SJSA1 (cell line): ENCODE measurements at regions not wholly inside any gene's neighbourhood (a gene's known extent, or its start where the extent isn't known, plus 50 kb on each side); places are given as distances from the start of the nearest gene placed in this dataset.
"Not testable (repeated sequence)": the region's sequence is repeated elsewhere in the genome, so short reads cannot be mapped to it uniquely, and the experiment has no call there.

ENCODE experiments used
- DNase-seq, 2 experiments: peaks; one replicate each; pipeline ENCODE4 v3.0.0-alpha.2; 2015 to 2020; ENCODE audit warnings: low spot score in 2 of 2, low read depth in 1 of 2
- H3K27ac ChIP-seq: fragments of 250-450 bp; sonication (Bioruptor Pico); 2 replicates; pipeline ENCODE4 v1.5.1; 2020; ENCODE audit warnings: mild to moderate bottlenecking, moderate library complexity
- H3K27me3 ChIP-seq: fragments of 250-450 bp; sonication (Bioruptor Pico); replicated peaks from 2 replicates; pipeline ENCODE4 v1.5.1; 2020; ENCODE audit warnings: mild to moderate bottlenecking, moderate library complexity
- H3K36me3 ChIP-seq: fragments of 250-450 bp; sonication (Bioruptor Pico); 2 replicates; pipeline ENCODE4 v1.5.1; 2020; ENCODE audit warnings: mild to moderate bottlenecking
- H3K4me1 ChIP-seq: fragments of 250-450 bp; sonication (Bioruptor Pico); replicated peaks from 2 replicates; pipeline ENCODE4 v1.6.1; 2021; ENCODE audit warnings: mild to moderate bottlenecking
- H3K4me3 ChIP-seq: fragments of 250-450 bp; sonication (Bioruptor Pico); 2 replicates; pipeline ENCODE4 v1.5.1; 2020; ENCODE audit warnings: mild to moderate bottlenecking
- H3K9me3 ChIP-seq: fragments of 250-450 bp; sonication (Bioruptor Pico); replicated peaks from 2 replicates; pipeline ENCODE4 v1.5.1; 2020; ENCODE audit warnings: mild to moderate bottlenecking

GRCh38 chr17:34486761-34487160 is 92.6 kb upstream of the TMEM132E start:
- H3K9me3 ChIP-seq, result no peaks in the 10 kb centered on the region
- H3K27ac ChIP-seq, result no peak overlapping the region
- no peaks in the 10 kb centered on the region for H3K4me1 ChIP-seq
- H3K27me3 ChIP-seq, result peaks cover 11% of the 10 kb centered on the region; the same call in 1 of the 2 replicates
- no peak overlapping the region for H3K4me3 ChIP-seq
- no peak for DNase-seq
- H3K36me3 ChIP-seq, result no peaks in the 10 kb centered on the region

DNA sequence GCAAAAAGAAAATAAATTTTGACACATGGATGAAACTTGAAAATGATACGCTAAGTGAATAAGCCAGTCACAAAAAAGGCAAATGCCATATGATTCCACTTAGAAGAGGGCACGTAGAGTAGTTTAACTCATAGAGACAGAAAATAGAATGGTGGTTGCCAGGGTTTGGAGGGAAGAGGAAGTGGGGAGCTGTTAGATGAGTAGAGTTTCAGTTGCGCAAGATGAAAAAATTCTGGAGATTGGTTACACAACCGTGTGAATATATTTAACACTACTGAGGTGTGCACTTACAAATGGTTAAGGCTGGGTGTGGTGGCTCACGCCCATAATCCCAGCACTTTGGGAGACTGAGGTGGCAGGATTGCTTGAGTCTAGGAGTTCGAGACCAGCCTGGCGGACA is 93.4 kb upstream of the TMEM132E start:
- no peak overlapping the region for H3K4me3 ChIP-seq
- H3K27ac ChIP-seq, result no peak overlapping the region
- no peaks in the 10 kb centered on the region for H3K4me1 ChIP-seq
- DNase-seq, result no peak
- no peaks in the 10 kb centered on the region for H3K9me3 ChIP-seq
- H3K27me3 ChIP-seq, result peaks cover 11% of the 10 kb centered on the region; the same call in 1 of the 2 replicates
- H3K36me3 ChIP-seq, result no peaks in the 10 kb centered on the region

DNA sequence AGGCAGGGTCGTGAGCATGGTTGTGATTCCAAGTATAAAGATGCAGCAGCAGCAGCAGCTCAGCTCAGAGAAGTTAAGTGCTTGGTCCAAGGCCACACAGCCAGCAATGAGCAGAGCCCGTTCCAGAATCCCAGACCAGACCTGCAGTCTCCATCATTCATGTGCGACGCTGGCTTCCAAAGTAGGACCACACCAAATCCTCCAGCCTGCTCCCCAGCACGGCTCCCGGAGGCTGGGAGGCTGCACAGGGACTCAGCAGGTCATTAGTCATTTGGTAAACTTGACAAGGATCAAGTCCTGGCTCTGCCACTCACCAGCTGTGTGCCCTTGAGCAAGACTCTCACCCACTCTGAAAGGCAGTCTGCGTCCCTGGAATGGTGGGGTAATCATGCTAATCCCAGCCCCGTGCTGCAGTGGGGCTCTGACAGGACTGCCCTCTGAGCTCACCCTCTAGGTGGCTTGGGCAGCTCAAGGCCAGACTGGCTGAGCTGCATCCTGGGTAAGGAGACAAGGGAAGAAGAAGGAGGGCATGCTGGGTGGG is 95.1 kb upstream of the TMEM132E start:
- Histone ChIP-seq H3K27me3 (peaks cover 11% of the 10 kb centered on the region; the same call in 1 of the 2 replicates), H3K27ac (no peak overlapping the region), H3K4me3 (no peak overlapping the region), H3K36me3 (no peaks in the 10 kb centered on the region), H3K9me3 (no peaks in the 10 kb centered on the region), H3K4me1 (no peaks in the 10 kb centered on the region)
- no peak for DNase-seq

- Histone ChIP-seq H3K27me3 (peaks cover 8% of the 10 kb centered on the region; the same call in 1 of the 2 replicates), H3K36me3 (no peaks in the 10 kb centered on the region), H3K9me3 (no peaks in the 10 kb centered on the region), H3K4me1 (no peaks in the 10 kb centered on the region), H3K27ac (no peak overlapping the region), H3K4me3 (no peak overlapping the region)
- no peak for DNase-seq
Observed at GRCh38 chr17:34482730-34483129, 96.7 kb upstream of the TMEM132E start.

GRCh38 chr17:34481779-34482178 is 97.6 kb upstream of the TMEM132E start:
- Histone ChIP-seq H3K4me1 (no peaks in the 10 kb centered on the region), H3K36me3 (no peaks in the 10 kb centered on the region), H3K4me3 (no peak overlapping the region), H3K27ac (no peak overlapping the region), H3K27me3 (peaks cover 4% of the 10 kb centered on the region; the same call in 1 of the 2 replicates), H3K9me3 (no peaks in the 10 kb centered on the region)
- DNase-seq, result no peak

- Histone ChIP-seq H3K9me3 (no peaks in the 10 kb centered on the region), H3K27ac (no peak overlapping the region)
Observed at GRCh38 chr17:34479371-34479770, 100.0 kb upstream of the TMEM132E start.

GRCh38 chr17:34478244-34478643 is 101.1 kb upstream of the TMEM132E start:
- Histone ChIP-seq H3K4me3 (no peak overlapping the region), H3K27ac (no peak overlapping the region), H3K36me3 (no peaks in the 10 kb centered on the region), H3K9me3 (no peaks in the 10 kb centered on the region), H3K27me3 (no peaks in the 10 kb centered on the region), H3K4me1 (no peaks in the 10 kb centered on the region)
- no peak for DNase-seq

More at GRCh38 chr17:34479371-34479770, 100.0 kb upstream of the TMEM132E start:
- no peaks in the 10 kb centered on the region for H3K36me3 ChIP-seq
- no peak overlapping the region for H3K4me3 ChIP-seq
- no peak for DNase-seq
- no peaks in the 10 kb centered on the region for H3K4me1 ChIP-seq
- no peaks in the 10 kb centered on the region for H3K27me3 ChIP-seq

DNA sequence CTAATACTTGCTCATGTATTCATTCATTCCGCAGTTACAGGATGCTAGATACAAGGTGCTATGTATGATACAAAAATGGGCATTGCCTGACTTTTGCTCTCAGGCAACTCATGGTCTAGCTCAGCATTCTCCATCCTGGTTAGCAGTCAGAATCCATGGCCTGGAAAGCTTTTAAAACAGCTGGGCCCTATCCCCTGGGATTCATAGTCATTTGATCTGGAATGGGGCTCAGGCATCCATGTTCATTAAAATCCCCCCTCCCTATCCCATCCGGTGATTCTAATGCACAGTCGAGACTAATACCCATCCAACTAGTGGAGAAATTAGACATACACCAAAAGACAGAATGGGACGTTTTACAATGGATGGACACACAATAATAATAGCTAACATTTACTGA is 104.1 kb upstream of the TMEM132E start:
- no peak overlapping the region for H3K4me3 ChIP-seq
- no peaks in the 10 kb centered on the region for H3K4me1 ChIP-seq
- H3K36me3 ChIP-seq, result no peaks in the 10 kb centered on the region
- H3K27me3 ChIP-seq, result no peaks in the 10 kb centered on the region; the same call in 1 of the 2 replicates
- no peak for DNase-seq
- H3K27ac ChIP-seq, result no peak overlapping the region
- H3K9me3 ChIP-seq, result no peaks in the 10 kb centered on the region

- H3K9me3 ChIP-seq, result no peaks in the 10 kb centered on the region
- no peak overlapping the region for H3K4me3 ChIP-seq
- H3K27ac ChIP-seq, result no peak overlapping the region
- DNase-seq, result no peak
- H3K36me3 ChIP-seq, result no peaks in the 10 kb centered on the region
- H3K4me1 ChIP-seq, result no peaks in the 10 kb centered on the region
- H3K27me3 ChIP-seq, result peaks cover 6% of the 10 kb centered on the region; the same call in 1 of the 2 replicates
Observed at GRCh38 chr17:34474706-34475105, 104.7 kb upstream of the TMEM132E start.

GRCh38 chr17:34472363-34472762 is 107.0 kb upstream of the TMEM132E start:
- Histone ChIP-seq H3K27ac (no peak overlapping the region), H3K36me3 (no peaks in the 10 kb centered on the region), H3K9me3 (no peaks in the 10 kb centered on the region), H3K27me3 (peaks cover 14% of the 10 kb centered on the region; the same call in 1 of the 2 replicates), H3K4me3 (no peak overlapping the region), H3K4me1 (no peaks in the 10 kb centered on the region)
- DNase-seq, result no peak

DNA sequence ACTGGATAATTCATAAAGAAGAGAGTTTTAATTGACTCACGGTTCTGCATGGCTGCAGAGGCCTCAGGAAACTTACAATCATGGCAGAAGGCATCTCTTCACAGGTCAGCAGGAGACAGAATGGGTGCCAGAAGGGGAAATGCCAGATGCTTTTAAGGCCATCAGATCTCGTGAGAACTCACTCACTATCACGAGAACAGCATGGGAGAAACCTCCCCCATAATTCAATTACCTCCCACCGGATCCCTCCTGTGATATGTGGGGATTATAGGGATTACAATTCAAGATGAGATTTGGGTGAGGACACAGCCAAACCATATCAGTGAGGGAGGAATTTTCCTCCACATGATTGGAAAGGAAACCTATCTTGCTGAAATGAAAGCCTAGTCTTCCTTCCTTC is 108.1 kb upstream of the TMEM132E start:
- H3K9me3 ChIP-seq, H3K27ac ChIP-seq, H3K4me3 ChIP-seq, H3K4me1 ChIP-seq, DNase-seq, H3K36me3 ChIP-seq: not testable (repeated sequence)
- peaks cover 16% of the 10 kb centered on the region; the same call in 1 of the 2 replicates for H3K27me3 ChIP-seq

- DNase-seq, result no peak
- Histone ChIP-seq H3K27me3 (peaks cover 20% of the 10 kb centered on the region; the same call in 1 of the 2 replicates), H3K27ac (no peak overlapping the region), H3K4me3 (no peak overlapping the region), H3K36me3 (no peaks in the 10 kb centered on the region), H3K4me1 (no peaks in the 10 kb centered on the region), H3K9me3 (no peaks in the 10 kb centered on the region)
Observed at GRCh38 chr17:34465789-34466188, 102.8 kb upstream of the CCL1 start.

- H3K36me3 ChIP-seq, result no peaks in the 10 kb centered on the region
- DNase-seq, result no peak
- H3K27me3 ChIP-seq, result peaks cover 16% of the 10 kb centered on the region; the same call in 1 of the 2 replicates
- no peaks in the 10 kb centered on the region for H3K4me1 ChIP-seq
- no peak overlapping the region for H3K4me3 ChIP-seq
- H3K27ac ChIP-seq, result no peak overlapping the region
- H3K9me3 ChIP-seq, result no peaks in the 10 kb centered on the region
Observed at GRCh38 chr17:34464812-34465211, 101.8 kb upstream of the CCL1 start.

GRCh38 chr17:34458266-34458665 is 95.2 kb upstream of the CCL1 start:
- Histone ChIP-seq H3K36me3 (no peaks in the 10 kb centered on the region), H3K9me3 (no peaks in the 10 kb centered on the region), H3K4me1 (no peaks in the 10 kb centered on the region), H3K4me3 (no peak overlapping the region), H3K27ac (no peak overlapping the region), H3K27me3 (no peaks in the 10 kb centered on the region)
- DNase-seq, result no peak

DNA sequence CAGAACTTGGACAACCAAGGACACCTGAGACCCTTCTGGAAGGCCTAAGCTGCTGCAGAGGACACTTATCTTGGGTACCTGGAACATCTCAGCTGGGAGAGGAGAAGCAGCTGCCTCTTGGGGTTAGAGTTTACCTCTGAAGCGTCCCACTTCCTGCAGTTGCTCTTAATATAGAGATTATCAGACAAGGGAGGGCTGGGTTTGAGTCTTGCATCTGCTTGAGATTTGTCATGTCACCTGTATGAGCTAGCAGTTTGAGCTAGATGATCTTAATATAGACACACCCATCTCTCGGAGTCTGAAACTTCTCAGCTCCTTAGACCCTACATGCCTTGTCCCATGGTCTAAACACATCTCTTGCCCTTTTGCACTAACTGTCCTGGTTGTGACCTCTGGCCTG is 93.1 kb upstream of the CCL1 start:
- no peak for DNase-seq
- Histone ChIP-seq H3K27me3 (no peaks in the 10 kb centered on the region; the same call in 1 of the 2 replicates), H3K4me1 (no peaks in the 10 kb centered on the region), H3K9me3 (no peaks in the 10 kb centered on the region), H3K36me3 (no peaks in the 10 kb centered on the region), H3K4me3 (no peak overlapping the region), H3K27ac (no peak overlapping the region)
